Gastrocnemius medialis (tissue), 4 donors: ENCODE measurements at regions not wholly inside any gene's neighbourhood (a gene's known extent, or its start where the extent isn't known, plus 50 kb on each side); places are given as distances from the start of the nearest gene placed in this dataset.

Source experiments
- ATAC-seq, 2 donors: fragments of 150-250 bp; one replicate each; pipeline ENCODE4 v1.9.1; 2016
- DNase-seq, 2 donors: peaks; one replicate each; pipeline ENCODE4 v3.0.0-alpha.2; 2019
- H3K27ac ChIP-seq, 4 donors: fragments of 200-600 bp; sonication (generic); 1 replicate in 1 of 4; 2 replicates in 3 of 4; pipeline ENCODE4 v1.5.1; 2016 to 2018; ENCODE audit warnings: mild to moderate bottlenecking in 2 of 4, moderate library complexity in 1 of 4
- H3K27me3 ChIP-seq, 3 donors: fragments of 200-600 bp; sonication (generic) in 2 of 3; 1 replicate in 1 of 3; 2 replicates in 2 of 3; pipeline versions ENCODE4 v1.5.1 to v1.6.0; 2016 to 2019; ENCODE audit warnings: mild to moderate bottlenecking in 1 of 3, moderate library complexity in 1 of 3
- H3K36me3 ChIP-seq, 2 donors: fragments of 200-600 bp; sonication (generic) in 1 of 2; one replicate each; pipeline ENCODE4 v1.5.1; 2017 to 2018
- H3K4me1 ChIP-seq, 2 donors: fragments of 200-600 bp; sonication (generic) in 1 of 2; one replicate each; pipeline ENCODE4 v1.5.1; 2016 to 2017; ENCODE audit warnings: mild to moderate bottlenecking in 2 of 2
- H3K4me3 ChIP-seq, 4 donors: fragments of 200-600 bp; sonication (generic) in 3 of 4; 1 replicate in 1 of 4; 2 replicates in 3 of 4; pipeline ENCODE4 v1.5.1; 2016 to 2019; ENCODE audit warnings: mild to moderate bottlenecking in 2 of 4
- H3K9me3 ChIP-seq, 3 donors: fragments of 200-600 bp; sonication (generic) in 2 of 3; 1 replicate in 1 of 3; 2 replicates in 2 of 3; pipeline ENCODE4 v1.5.1; 2016 to 2019
- POLR2A ChIP-seq, 2 donors: fragments of 450-650 bp; IDR thresholded peaks; one replicate each; pipeline ENCODE4 v1.6.1; 2017; ENCODE audit warnings: antibody characterized with exemption in 2 of 2, mild to moderate bottlenecking in 2 of 2, moderate library complexity in 2 of 2
- in situ Hi-C, 4 donors: fragments of 200-750 bp; cut with MboI; loops; one replicate each; pipeline versions ENCODE4 v1.15.0 to v1.8.0; 2017; ENCODE audit warnings: low sequenced_read_pairs in 4 of 4
- intact Hi-C: fragments of 100-400 bp; cut with DNase I; formaldehyde crosslinking; loops from one replicate; pipeline ENCODE4 v1.15.1; 2023; ENCODE audit warnings: low total_unique reads
- TF ChIP-seq, protein P1 (sequence below), 5 experiments: fragments of 450-650 bp in 3 of 5; fragments of 200-600 bp in 2 of 5; sonication (generic) in 2 of 5; IDR thresholded peaks in 4 of 5; conservative IDR thresholded peaks in 1 of 5; 1 replicate in 4 of 5; 2 replicates in 1 of 5; pipeline ENCODE4 v1.5.1; 2016 to 2019; ENCODE audit warnings: antibody characterized with exemption in 5 of 5, mild to moderate bottlenecking in 3 of 5, moderate library complexity in 3 of 5

DNA sequence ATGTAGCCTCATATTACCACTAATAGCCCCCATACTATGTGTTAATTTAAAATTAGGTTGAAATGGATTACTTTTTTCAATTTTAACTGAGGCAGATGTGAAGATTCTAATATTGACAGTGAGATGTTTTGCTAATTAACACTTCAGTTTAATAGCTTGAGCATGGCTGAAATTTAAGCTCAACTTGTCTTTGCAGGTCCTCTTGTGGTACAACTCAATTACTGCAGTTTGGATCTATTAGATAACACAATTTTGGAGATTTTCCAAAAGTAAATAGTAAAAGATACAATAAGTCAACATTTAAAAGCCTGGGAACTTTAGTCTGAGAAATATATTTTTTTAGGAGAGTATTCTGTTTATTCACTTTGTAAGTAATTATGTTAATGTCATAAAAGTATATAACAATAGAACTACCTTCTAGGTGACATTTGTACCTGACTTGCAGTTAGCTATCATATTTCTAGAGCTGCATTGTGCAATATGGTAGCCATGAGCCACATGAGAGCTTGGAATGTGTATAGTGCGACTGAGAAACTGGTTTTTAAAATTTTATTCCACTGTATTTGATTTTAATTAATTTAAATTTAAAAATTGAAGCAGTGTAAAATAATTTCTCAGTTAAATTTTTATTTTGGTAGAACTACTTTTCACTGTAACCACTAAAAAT is 73.1 kb upstream of the FMR1 start:
- in situ Hi-C loops: no loop called here
- intact Hi-C loops: no loop called here
- DNase-seq: no peak
- H3K27ac ChIP-seq: no peak overlapping the region
- no peaks in the 10 kb centered on the region for H3K27me3 ChIP-seq
- no peak for ATAC-seq
- H3K9me3 ChIP-seq: no peaks in the 10 kb centered on the region
- no peaks in the 10 kb centered on the region for H3K4me1 ChIP-seq
- H3K4me3 ChIP-seq: no peak overlapping the region
- no peaks in the 10 kb centered on the region for H3K36me3 ChIP-seq
- TF ChIP-seq, protein P1, sequence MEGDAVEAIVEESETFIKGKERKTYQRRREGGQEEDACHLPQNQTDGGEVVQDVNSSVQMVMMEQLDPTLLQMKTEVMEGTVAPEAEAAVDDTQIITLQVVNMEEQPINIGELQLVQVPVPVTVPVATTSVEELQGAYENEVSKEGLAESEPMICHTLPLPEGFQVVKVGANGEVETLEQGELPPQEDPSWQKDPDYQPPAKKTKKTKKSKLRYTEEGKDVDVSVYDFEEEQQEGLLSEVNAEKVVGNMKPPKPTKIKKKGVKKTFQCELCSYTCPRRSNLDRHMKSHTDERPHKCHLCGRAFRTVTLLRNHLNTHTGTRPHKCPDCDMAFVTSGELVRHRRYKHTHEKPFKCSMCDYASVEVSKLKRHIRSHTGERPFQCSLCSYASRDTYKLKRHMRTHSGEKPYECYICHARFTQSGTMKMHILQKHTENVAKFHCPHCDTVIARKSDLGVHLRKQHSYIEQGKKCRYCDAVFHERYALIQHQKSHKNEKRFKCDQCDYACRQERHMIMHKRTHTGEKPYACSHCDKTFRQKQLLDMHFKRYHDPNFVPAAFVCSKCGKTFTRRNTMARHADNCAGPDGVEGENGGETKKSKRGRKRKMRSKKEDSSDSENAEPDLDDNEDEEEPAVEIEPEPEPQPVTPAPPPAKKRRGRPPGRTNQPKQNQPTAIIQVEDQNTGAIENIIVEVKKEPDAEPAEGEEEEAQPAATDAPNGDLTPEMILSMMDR (IDR thresholded peaks at IDR 0.05 in 4 of 5, conservative IDR thresholded peaks at IDR 0.05 in 1 of 5): no peak
- TF ChIP-seq POLR2A (IDR thresholded peaks at IDR 0.05): no peak

DNA sequence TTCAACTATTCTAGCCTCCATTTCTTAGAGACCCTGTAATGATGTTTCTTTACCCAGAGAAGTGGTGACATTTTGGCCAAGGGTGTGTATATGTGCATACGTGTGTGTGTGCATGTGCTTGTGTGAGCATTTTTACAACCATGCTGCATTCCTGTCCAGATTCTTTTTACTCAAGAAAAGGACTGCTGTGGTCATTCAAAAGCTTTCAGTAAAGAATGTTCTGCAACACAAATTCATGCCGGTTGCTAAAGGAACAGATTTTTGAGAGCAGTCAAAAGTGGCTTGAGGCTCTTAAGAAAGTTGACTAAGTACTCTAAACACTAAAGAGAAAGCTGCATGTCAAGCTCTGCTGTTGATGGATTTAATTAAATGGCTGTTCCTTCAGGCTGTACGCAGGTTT is 65.0 kb upstream of the FMR1 start:
- TF ChIP-seq POLR2A (IDR thresholded peaks at IDR 0.05): no peak
- TF ChIP-seq, protein P1 (IDR thresholded peaks at IDR 0.05 in 4 of 5, conservative IDR thresholded peaks at IDR 0.05 in 1 of 5): no peak
- intact Hi-C loops: no loop called here
- in situ Hi-C loops: no loop called here
- Histone ChIP-seq H3K27me3 (no peaks in the 10 kb centered on the region), H3K9me3 (no peaks in the 10 kb centered on the region), H3K4me1 (no peaks in the 10 kb centered on the region), H3K36me3 (no peaks in the 10 kb centered on the region), H3K27ac (no peak overlapping the region), H3K4me3 (no peak overlapping the region)
- ATAC-seq: no peak
- DNase-seq: no peak

DNA sequence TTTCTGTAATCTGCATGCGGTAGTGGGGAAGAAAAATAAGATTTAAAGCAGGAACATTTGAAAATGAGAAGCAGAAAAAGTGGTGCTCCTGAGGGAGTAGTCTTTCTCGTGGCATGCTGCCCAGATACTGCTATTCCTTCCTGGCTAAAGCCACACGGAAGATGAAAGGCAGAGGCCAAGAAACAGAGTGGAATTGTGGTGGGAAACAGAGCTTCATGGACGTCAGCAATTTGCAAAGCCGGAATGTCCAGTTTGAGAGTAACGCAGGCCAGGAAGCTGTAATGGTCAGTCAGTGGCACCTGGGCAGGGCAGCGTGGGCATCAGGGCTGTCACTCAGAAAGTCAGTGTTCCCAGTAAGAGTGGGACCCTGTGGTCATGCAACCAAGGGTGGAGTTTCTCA is 63.7 kb upstream of the FMR1 start:
- in situ Hi-C loops: no loop called here
- no peak for DNase-seq
- TF ChIP-seq, protein P1 (IDR thresholded peaks at IDR 0.05 in 4 of 5, conservative IDR thresholded peaks at IDR 0.05 in 1 of 5): no peak
- TF ChIP-seq POLR2A (IDR thresholded peaks at IDR 0.05): no peak

GRCh38 chrX:147848543-147849443 is 62.9 kb upstream of the FMR1 start:
- Histone ChIP-seq H3K27me3 (no peaks in the 10 kb centered on the region), H3K4me3 (no peak overlapping the region), H3K36me3 (no peaks in the 10 kb centered on the region), H3K4me1 (no peaks in the 10 kb centered on the region), H3K27ac (no peak overlapping the region), H3K9me3 (no peaks in the 10 kb centered on the region)
- intact Hi-C loops (no loop called here), in situ Hi-C loops (no loop called here)
- no peak for TF ChIP-seq POLR2A (IDR thresholded peaks at IDR 0.05)
- TF ChIP-seq, protein P1 (IDR thresholded peaks at IDR 0.05 in 4 of 5, conservative IDR thresholded peaks at IDR 0.05 in 1 of 5): no peak
- DNase-seq: no peak
- no peak for ATAC-seq

More for the DNA sequence above, 63.7 kb upstream of the FMR1 start:
- Histone ChIP-seq H3K9me3 (no peaks in the 10 kb centered on the region), H3K36me3 (no peaks in the 10 kb centered on the region), H3K4me3 (no peak overlapping the region), H3K4me1 (no peaks in the 10 kb centered on the region), H3K27me3 (no peaks in the 10 kb centered on the region), H3K27ac (no peak overlapping the region)
- intact Hi-C loops: no loop called here
- no peak for ATAC-seq
